PFSK-1 (cell line): ENCODE measurements at regions not wholly inside any gene's neighbourhood (a gene's known extent, or its start where the extent isn't known, plus 50 kb on each side); places are given as distances from the start of the nearest gene placed in this dataset.

Experiments
- POLR2AphosphoS5 ChIP-seq: IDR thresholded peaks from 2 replicates; pipeline ENCODE4 v1.6.1; 2012; ENCODE audit warnings: low read depth, mild to moderate bottlenecking, control low read depth, low read length, moderate library complexity
- REST ChIP-seq, 2 experiments: IDR thresholded peaks; 2 replicates each; pipeline versions ENCODE4 v1.6.1 to v1.8.0; 2011 to 2012; ENCODE audit warnings: low read depth in 2 of 2, low read length in 2 of 2, control low read depth in 1 of 2, inconsistent platforms in 1 of 2, mild to moderate bottlenecking in 1 of 2, moderate library complexity in 1 of 2; ENCODE audit not compliant: insufficient read depth in 1 of 2
- SIN3A ChIP-seq: IDR thresholded peaks from 2 replicates; pipeline ENCODE4 v1.6.1; 2012; ENCODE audit warnings: mild to moderate bottlenecking, low read length, moderate library complexity, borderline replicate concordance; ENCODE audit not compliant: insufficient read depth
- TAF1 ChIP-seq: IDR thresholded peaks from 2 replicates; pipeline ENCODE4 v1.6.1; 2012; ENCODE audit warnings: low read length, control low read depth, borderline replicate concordance; ENCODE audit not compliant: insufficient read depth

- TF ChIP-seq SIN3A, result no peak
- TF ChIP-seq POLR2AphosphoS5, result no peak
- no peak for TF ChIP-seq TAF1
- TF ChIP-seq REST (IDR thresholded peaks at IDR 0.05; ENCODE audit: insufficient read depth in 1 of 2, low read depth in 2 of 2, low read length in 2 of 2), result no peak
Measured at GRCh38 chr5:143469125-143469524, 65.6 kb upstream of the NR3C1 start.
